ENCODE measurements at regions not wholly inside any gene's neighbourhood (a gene's known extent, or its start where the extent isn't known, plus 50 kb on each side); places are given as distances from the start of the nearest gene placed in this dataset.

DNA sequence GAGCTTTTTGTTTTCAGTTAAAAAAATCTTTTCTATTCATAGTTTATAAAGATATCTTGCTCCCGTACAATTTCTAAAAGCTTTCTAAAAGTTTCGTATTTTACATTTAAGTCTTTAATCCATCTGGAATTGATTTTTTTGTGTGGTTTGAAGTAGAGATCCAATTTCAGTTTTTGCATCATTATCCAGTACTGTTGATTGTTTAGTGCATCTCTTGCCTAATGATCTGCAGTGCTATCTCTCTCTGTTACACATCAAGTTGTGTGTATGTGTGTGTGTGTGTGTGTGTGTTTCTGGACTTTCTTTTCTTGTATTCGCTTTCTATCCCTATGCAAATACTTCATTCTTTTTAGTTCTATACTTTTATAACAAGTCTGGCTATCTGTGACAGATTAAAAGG, 605.8 kb upstream of the DPPA4 start:
- Mint-ChIP-seq H3K4me3 (ENCODE audit: unreplicated experiment) (no peak overlapping the region), H3K4me1 (ENCODE audit: low read depth, unreplicated experiment) (peaks cover 3% of the 10 kb centered on the region), H3K36me3 (ENCODE audit: unreplicated experiment) (no peaks in the 10 kb centered on the region), H3K27ac (ENCODE audit: unreplicated experiment) (peak overlapping the region; percentile 10), H3K9me3 (ENCODE audit: unreplicated experiment) (no peaks in the 10 kb centered on the region), H3K27me3 (ENCODE audit: unreplicated experiment) (no peaks in the 10 kb centered on the region)
- TF ChIP-seq, protein P1, sequence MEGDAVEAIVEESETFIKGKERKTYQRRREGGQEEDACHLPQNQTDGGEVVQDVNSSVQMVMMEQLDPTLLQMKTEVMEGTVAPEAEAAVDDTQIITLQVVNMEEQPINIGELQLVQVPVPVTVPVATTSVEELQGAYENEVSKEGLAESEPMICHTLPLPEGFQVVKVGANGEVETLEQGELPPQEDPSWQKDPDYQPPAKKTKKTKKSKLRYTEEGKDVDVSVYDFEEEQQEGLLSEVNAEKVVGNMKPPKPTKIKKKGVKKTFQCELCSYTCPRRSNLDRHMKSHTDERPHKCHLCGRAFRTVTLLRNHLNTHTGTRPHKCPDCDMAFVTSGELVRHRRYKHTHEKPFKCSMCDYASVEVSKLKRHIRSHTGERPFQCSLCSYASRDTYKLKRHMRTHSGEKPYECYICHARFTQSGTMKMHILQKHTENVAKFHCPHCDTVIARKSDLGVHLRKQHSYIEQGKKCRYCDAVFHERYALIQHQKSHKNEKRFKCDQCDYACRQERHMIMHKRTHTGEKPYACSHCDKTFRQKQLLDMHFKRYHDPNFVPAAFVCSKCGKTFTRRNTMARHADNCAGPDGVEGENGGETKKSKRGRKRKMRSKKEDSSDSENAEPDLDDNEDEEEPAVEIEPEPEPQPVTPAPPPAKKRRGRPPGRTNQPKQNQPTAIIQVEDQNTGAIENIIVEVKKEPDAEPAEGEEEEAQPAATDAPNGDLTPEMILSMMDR (IDR thresholded peaks at IDR 0.05; ENCODE audit: partially characterized antibody, unreplicated experiment): no peak
- no peak for DNase-seq

DNA sequence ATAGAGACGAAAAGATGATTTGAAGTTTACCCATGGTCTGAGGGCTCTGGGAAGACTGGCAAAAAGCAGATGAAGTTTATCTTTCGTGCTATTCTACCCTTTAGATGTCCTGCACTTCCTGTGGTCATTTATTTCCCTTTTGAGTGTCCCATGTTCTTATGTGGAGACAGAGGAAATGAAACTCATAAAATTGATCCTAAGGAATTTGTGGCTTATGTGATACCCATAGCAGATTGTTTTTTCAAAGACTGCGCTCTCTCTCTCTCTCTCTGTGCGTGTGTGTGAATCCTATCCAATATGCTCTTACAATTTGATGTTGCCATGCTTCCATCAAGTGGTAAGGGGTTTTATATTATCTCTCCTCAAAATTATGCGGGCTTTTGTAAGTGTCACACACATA, 607.5 kb upstream of the DPPA4 start:
- H3K27me3 Mint-ChIP-seq (ENCODE audit: unreplicated experiment): no peaks in the 10 kb centered on the region
- H3K27ac Mint-ChIP-seq (ENCODE audit: unreplicated experiment): no peak overlapping the region
- peaks cover 3% of the 10 kb centered on the region for H3K4me1 Mint-ChIP-seq (ENCODE audit: low read depth, unreplicated experiment)
- DNase-seq: no peak
- H3K36me3 Mint-ChIP-seq (ENCODE audit: unreplicated experiment): no peaks in the 10 kb centered on the region
- no peak overlapping the region for H3K4me3 Mint-ChIP-seq (ENCODE audit: unreplicated experiment)
- TF ChIP-seq, protein P1 (IDR thresholded peaks at IDR 0.05; ENCODE audit: partially characterized antibody, unreplicated experiment): no peak
- no peaks in the 10 kb centered on the region for H3K9me3 Mint-ChIP-seq (ENCODE audit: unreplicated experiment)

DNA sequence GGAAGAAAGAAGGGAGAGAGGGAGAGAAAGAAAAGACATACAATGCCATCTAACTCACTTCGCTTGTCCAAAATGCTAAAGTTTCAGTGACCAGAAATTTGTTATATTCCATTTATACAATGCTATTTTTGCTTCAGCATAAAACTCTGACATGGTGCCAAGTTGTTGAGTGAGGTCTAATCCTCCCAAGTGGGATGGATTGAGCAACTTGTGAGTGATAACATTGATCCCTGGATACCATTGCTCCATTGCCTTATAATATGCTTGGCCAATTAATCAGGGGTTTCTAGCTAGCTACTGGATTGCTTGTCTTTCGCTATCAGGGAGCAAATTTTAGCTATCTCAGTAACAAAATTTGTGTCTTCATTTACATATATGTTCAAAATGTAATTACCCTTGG, 615.6 kb upstream of the DPPA4 start:
- Mint-ChIP-seq H3K36me3 (ENCODE audit: unreplicated experiment) (no peaks in the 10 kb centered on the region), H3K27ac (ENCODE audit: unreplicated experiment) (no peak overlapping the region), H3K27me3 (ENCODE audit: unreplicated experiment) (no peaks in the 10 kb centered on the region), H3K4me1 (ENCODE audit: low read depth, unreplicated experiment) (no peaks in the 10 kb centered on the region), H3K9me3 (ENCODE audit: unreplicated experiment) (no peaks in the 10 kb centered on the region), H3K4me3 (ENCODE audit: unreplicated experiment) (no peak overlapping the region)
- TF ChIP-seq, protein P1 (IDR thresholded peaks at IDR 0.05; ENCODE audit: partially characterized antibody, unreplicated experiment): no peak
- no peak for DNase-seq

DNA sequence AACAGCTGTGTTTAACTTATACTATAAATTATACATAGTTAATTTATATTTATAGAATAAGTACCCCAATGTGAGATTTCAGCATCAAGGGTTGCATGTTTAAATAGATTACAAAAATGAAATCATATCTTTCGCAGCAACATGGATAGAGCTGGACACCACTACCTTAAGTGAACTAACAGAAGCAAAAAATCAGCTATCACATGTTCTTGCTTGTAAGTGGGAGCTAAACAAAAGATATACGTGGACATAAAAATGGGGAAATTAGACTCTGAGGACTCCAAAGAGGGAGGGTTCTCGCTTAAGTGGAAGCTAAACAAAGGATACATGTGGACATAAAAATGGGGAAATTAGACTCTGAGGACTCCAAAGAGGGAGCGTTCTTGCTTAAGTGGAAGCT, 626.5 kb upstream of the DPPA4 start:
- Mint-ChIP-seq H3K27ac (ENCODE audit: unreplicated experiment) (no peak overlapping the region), H3K4me3 (ENCODE audit: unreplicated experiment) (no peak overlapping the region), H3K4me1 (ENCODE audit: low read depth, unreplicated experiment) (no peaks in the 10 kb centered on the region), H3K36me3 (ENCODE audit: unreplicated experiment) (no peaks in the 10 kb centered on the region), H3K9me3 (ENCODE audit: unreplicated experiment) (no peaks in the 10 kb centered on the region), H3K27me3 (ENCODE audit: unreplicated experiment) (no peaks in the 10 kb centered on the region)
- TF ChIP-seq, protein P1 (IDR thresholded peaks at IDR 0.05; ENCODE audit: partially characterized antibody, unreplicated experiment): no peak
- DNase-seq: no peak

DNA sequence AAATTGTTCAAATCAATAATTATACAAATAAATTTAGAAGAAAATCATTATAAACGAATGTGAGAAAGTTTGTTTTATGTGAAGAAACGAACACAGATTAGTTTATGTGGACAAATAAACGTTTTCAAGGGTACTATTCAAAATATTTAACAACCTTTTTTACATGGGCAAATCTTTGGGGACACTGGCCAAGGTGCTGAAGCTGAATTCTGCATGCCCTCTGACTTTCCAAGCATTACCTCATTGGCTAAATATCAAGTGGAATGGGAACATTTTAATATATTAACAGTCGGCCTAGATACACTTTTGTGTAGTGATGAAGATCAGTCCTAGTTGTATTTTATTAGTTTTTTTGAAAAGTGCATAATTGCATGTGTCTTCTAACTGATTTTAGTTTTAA, 636.4 kb upstream of the DPPA4 start:
- no peaks in the 10 kb centered on the region for H3K9me3 Mint-ChIP-seq (ENCODE audit: unreplicated experiment)
- H3K27ac Mint-ChIP-seq (ENCODE audit: unreplicated experiment): no peak overlapping the region
- H3K36me3 Mint-ChIP-seq (ENCODE audit: unreplicated experiment): no peaks in the 10 kb centered on the region
- no peaks in the 10 kb centered on the region for H3K27me3 Mint-ChIP-seq (ENCODE audit: unreplicated experiment)
- H3K4me3 Mint-ChIP-seq (ENCODE audit: unreplicated experiment): no peak overlapping the region
- no peak for DNase-seq
- no peaks in the 10 kb centered on the region for H3K4me1 Mint-ChIP-seq (ENCODE audit: low read depth, unreplicated experiment)
- TF ChIP-seq, protein P1 (IDR thresholded peaks at IDR 0.05; ENCODE audit: partially characterized antibody, unreplicated experiment): no peak
